NB4 (cell line): ENCODE measurements at regions not wholly inside any gene's neighbourhood (a gene's known extent, or its start where the extent isn't known, plus 50 kb on each side); places are given as distances from the start of the nearest gene placed in this dataset.
"Not testable (repeated sequence)": the region's sequence is repeated elsewhere in the genome, so short reads cannot be mapped to it uniquely, and the experiment has no call there.

Experiments
- DNase-seq: peaks from one replicate; pipeline ENCODE4 v3.0.0; 2010; ENCODE audit warnings: low read depth
- H3K4me3 ChIP-seq: one replicate; pipeline ENCODE4 v1.5.1; 2011; ENCODE audit warnings: mild to moderate bottlenecking, low read depth, low read length, moderate library complexity
- MAX ChIP-seq: IDR thresholded peaks from 2 replicates; pipeline ENCODE4 v1.6.1; 2011; ENCODE audit warnings: low read depth, low read length
- MYC ChIP-seq: IDR thresholded peaks from 2 replicates; pipeline ENCODE4 v1.6.1; 2011; ENCODE audit warnings: low read depth, low read length
- POLR2A ChIP-seq: IDR thresholded peaks from 2 replicates; pipeline ENCODE4 v1.6.1; 2011; ENCODE audit warnings: mild to moderate bottlenecking; ENCODE audit not compliant: insufficient read length; ENCODE audit errors: extremely low read depth
- TF ChIP-seq, protein P1 (sequence below): IDR thresholded peaks from one replicate; pipeline ENCODE4 v1.5.1; 2012; ENCODE audit warnings: low read depth, low read length

- TF ChIP-seq, protein P1, sequence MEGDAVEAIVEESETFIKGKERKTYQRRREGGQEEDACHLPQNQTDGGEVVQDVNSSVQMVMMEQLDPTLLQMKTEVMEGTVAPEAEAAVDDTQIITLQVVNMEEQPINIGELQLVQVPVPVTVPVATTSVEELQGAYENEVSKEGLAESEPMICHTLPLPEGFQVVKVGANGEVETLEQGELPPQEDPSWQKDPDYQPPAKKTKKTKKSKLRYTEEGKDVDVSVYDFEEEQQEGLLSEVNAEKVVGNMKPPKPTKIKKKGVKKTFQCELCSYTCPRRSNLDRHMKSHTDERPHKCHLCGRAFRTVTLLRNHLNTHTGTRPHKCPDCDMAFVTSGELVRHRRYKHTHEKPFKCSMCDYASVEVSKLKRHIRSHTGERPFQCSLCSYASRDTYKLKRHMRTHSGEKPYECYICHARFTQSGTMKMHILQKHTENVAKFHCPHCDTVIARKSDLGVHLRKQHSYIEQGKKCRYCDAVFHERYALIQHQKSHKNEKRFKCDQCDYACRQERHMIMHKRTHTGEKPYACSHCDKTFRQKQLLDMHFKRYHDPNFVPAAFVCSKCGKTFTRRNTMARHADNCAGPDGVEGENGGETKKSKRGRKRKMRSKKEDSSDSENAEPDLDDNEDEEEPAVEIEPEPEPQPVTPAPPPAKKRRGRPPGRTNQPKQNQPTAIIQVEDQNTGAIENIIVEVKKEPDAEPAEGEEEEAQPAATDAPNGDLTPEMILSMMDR: no peak
- TF ChIP-seq MYC (no peak), MAX (no peak), POLR2A (no peak)
- DNase-seq: no peak
- no peak overlapping the region for H3K4me3 ChIP-seq
Measured at GRCh38 chr5:39758426-39758825, 333.6 kb upstream of the DAB2 start.

DNA sequence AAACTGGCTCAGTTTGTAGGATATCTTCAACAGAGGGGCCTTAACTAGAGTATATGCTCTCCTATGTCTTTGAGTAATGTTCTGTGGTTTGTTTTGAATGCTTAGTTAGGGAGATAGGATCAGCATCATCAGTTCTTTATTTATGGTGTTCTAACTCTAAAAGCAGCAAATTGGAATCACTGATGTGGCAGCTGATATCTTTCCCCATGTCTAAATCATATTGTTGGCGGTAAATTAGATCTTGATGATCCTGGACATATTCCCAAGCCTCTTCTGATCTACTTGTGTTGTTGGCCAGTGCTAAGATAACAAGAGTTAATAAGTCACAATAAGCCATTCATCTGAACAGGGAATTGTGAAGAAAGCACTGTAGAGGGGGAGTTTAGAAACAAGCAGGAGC, 332.4 kb upstream of the DAB2 start:
- no peak overlapping the region for H3K4me3 ChIP-seq
- no peak for TF ChIP-seq POLR2A
- DNase-seq: no peak

- peak; percentile 34 for DNase-seq
- H3K4me3 ChIP-seq: no peak overlapping the region
- TF ChIP-seq MYC (no peak), MAX (no peak), POLR2A (no peak)
Measured at GRCh38 chr5:39755986-39756385, 331.2 kb upstream of the DAB2 start.

- H3K4me3 ChIP-seq: no peak overlapping the region
- TF ChIP-seq, protein P1: no peak
- TF ChIP-seq MYC: no peak
- TF ChIP-seq POLR2A: no peak
- TF ChIP-seq MAX: no peak
- DNase-seq: no peak
Measured at GRCh38 chr5:39755452-39755851, 330.7 kb upstream of the DAB2 start.

- not testable (repeated sequence) for DNase-seq, H3K4me3 ChIP-seq
Measured at GRCh38 chr5:39753747-39754146, 329.0 kb upstream of the DAB2 start.

DNA sequence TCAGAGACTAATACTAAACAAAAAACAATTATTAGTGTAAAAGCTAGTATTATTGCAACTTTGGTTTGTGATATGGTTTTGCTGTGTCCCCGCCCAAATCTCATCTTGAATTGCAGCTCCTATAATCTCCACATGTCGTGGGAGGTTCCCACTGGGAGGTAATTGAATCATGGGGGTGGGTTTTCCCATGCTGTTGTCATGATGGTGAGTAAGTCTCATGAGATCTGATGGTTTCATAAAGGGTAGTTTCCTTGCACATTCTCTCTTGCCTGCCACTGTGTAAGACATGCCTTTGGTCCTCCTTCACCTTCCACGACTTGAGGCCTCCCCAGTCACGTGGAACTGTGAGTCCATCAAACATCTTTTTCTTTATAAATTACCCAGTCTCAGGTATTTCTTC, 325.9 kb upstream of the DAB2 start:
- DNase-seq: no peak
- TF ChIP-seq, protein P1: no peak
- TF ChIP-seq MYC (no peak), POLR2A (no peak), MAX (no peak)
- H3K4me3 ChIP-seq: no peak overlapping the region

- TF ChIP-seq POLR2A: no peak
- TF ChIP-seq, protein P1: no peak
- no peak for TF ChIP-seq MAX
- no peak for TF ChIP-seq MYC
Measured at GRCh38 chr5:39742916-39743315, 318.1 kb upstream of the DAB2 start.

More at GRCh38 chr5:39742916-39743315, 318.1 kb upstream of the DAB2 start:
- H3K4me3 ChIP-seq: no peak overlapping the region
- no peak for DNase-seq
